IMR-90 (cell line): ENCODE measurements at regions not wholly inside any gene's neighbourhood (a gene's known extent, or its start where the extent isn't known, plus 50 kb on each side); places are given as distances from the start of the nearest gene placed in this dataset.

ENCODE experiments used
- BHLHE40 ChIP-seq: fragments of 150-350 bp; IDR thresholded peaks from 2 replicates; pipeline ENCODE4 v1.6.1; 2016; ENCODE audit warnings: mild to moderate bottlenecking, low read depth, low read length
- CEBPB ChIP-seq: IDR thresholded peaks from 2 replicates; pipeline ENCODE4 v1.6.1; 2012; ENCODE audit warnings: low read depth, low read length, improper control_type of control experiment
- FOS ChIP-seq: fragments of 150-350 bp; IDR thresholded peaks from 2 replicates; pipeline ENCODE4 v1.6.1; 2016; ENCODE audit warnings: low read depth, low read length
- MAFK ChIP-seq: IDR thresholded peaks from 2 replicates; pipeline ENCODE4 v1.6.1; 2012; ENCODE audit warnings: low read depth, low read length, improper control_type of control experiment
- MAZ ChIP-seq: IDR thresholded peaks from 2 replicates; pipeline ENCODE4 v1.6.1; 2012; ENCODE audit warnings: low read depth, mild to moderate bottlenecking, low read length, improper control_type of control experiment, moderate library complexity, borderline replicate concordance
- POLR2A ChIP-seq: IDR thresholded peaks from 2 replicates; pipeline ENCODE4 v1.6.1; 2012; ENCODE audit warnings: mild to moderate bottlenecking, low read depth, low read length
- RCOR1 ChIP-seq: IDR thresholded peaks from 2 replicates; pipeline ENCODE4 v1.6.1; 2012; ENCODE audit warnings: mild to moderate bottlenecking, low read length, improper control_type of control experiment; ENCODE audit not compliant: insufficient replicate concordance
- RFX5 ChIP-seq: IDR thresholded peaks from 2 replicates; pipeline ENCODE4 v1.8.0; 2012; ENCODE audit warnings: low read depth, mild to moderate bottlenecking, low read length, moderate library complexity
- SMC3 ChIP-seq: fragments of 150-350 bp; IDR thresholded peaks from 2 replicates; pipeline ENCODE4 v1.6.1; 2016; ENCODE audit warnings: low read depth, mild to moderate bottlenecking, antibody characterized with exemption, low read length, moderate library complexity
- TF ChIP-seq, protein P1 (sequence below): conservative IDR thresholded peaks from 2 replicates; pipeline ENCODE4 v1.5.1; 2012; ENCODE audit warnings: mild to moderate bottlenecking, low read depth, low read length, improper control_type of control experiment

DNA sequence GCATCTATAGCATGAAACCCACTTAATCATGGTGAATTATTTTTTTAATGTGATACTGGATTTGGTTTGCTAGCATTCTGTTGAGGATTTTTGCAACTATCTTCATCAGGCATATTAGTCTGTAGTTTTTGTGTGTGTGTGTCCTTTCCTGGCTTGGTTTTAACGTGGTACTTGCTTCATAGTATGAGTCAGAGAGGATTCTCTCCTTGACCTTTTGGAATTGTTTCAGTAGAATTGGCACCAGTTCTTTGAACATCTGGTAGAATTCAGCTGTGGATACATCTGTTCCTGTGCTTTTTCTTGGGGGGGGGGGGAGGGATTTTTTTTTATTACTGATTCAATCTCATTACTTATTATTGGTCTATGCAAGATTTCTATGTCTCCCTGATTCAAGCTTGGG is 232.0 kb upstream of the KLF8 start:
- TF ChIP-seq SMC3 (no peak), POLR2A (no peak), MAZ (no peak), MAFK (no peak), CEBPB (no peak), RFX5 (no peak), RCOR1 (no peak), FOS (no peak), BHLHE40 (no peak)
- TF ChIP-seq, protein P1, sequence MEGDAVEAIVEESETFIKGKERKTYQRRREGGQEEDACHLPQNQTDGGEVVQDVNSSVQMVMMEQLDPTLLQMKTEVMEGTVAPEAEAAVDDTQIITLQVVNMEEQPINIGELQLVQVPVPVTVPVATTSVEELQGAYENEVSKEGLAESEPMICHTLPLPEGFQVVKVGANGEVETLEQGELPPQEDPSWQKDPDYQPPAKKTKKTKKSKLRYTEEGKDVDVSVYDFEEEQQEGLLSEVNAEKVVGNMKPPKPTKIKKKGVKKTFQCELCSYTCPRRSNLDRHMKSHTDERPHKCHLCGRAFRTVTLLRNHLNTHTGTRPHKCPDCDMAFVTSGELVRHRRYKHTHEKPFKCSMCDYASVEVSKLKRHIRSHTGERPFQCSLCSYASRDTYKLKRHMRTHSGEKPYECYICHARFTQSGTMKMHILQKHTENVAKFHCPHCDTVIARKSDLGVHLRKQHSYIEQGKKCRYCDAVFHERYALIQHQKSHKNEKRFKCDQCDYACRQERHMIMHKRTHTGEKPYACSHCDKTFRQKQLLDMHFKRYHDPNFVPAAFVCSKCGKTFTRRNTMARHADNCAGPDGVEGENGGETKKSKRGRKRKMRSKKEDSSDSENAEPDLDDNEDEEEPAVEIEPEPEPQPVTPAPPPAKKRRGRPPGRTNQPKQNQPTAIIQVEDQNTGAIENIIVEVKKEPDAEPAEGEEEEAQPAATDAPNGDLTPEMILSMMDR, result no peak
